Left ventricle myocardium inferior (tissue), 1 donor: ENCODE measurements at regions not wholly inside any gene's neighbourhood (a gene's known extent, or its start where the extent isn't known, plus 50 kb on each side); places are given as distances from the start of the nearest gene placed in this dataset.

Experiments
- DNase-seq: peaks from one replicate; pipeline ENCODE4 v3.0.0-alpha.2; 2020
- H3K27ac ChIP-seq: fragments of 200-600 bp; replicated peaks from 2 replicates; pipeline ENCODE4 v1.8.0; 2021
- H3K27me3 ChIP-seq: fragments of 200-600 bp; 2 replicates; pipeline ENCODE4 v1.8.0; 2021; ENCODE audit warnings: low read depth
- H3K36me3 ChIP-seq: fragments of 200-600 bp; 2 replicates; pipeline ENCODE4 v1.8.0; 2021
- H3K4me1 ChIP-seq: fragments of 200-600 bp; 2 replicates; pipeline ENCODE4 v1.8.0; 2021
- H3K4me3 ChIP-seq: fragments of 200-600 bp; 2 replicates; pipeline ENCODE4 v1.8.0; 2021; ENCODE audit warnings: mild to moderate bottlenecking, moderate library complexity
- H3K9me3 ChIP-seq: fragments of 200-600 bp; replicated peaks from 2 replicates; pipeline ENCODE4 v1.8.0; 2021
- intact Hi-C: fragments of 100-400 bp; cut with micrococcal nuclease; formaldehyde crosslinking; loops from one replicate; pipeline ENCODE4 v1.11.0; 2022
- TF ChIP-seq, protein P1 (sequence below): fragments of 200-600 bp; IDR thresholded peaks from 2 replicates; pipeline ENCODE4 v1.8.0; 2021; ENCODE audit warnings: antibody characterized with exemption, mild to moderate bottlenecking, borderline replicate concordance
- donor health status: DM: no; HTN: yes; CAD: no; lungs with severe emphysema.

DNA sequence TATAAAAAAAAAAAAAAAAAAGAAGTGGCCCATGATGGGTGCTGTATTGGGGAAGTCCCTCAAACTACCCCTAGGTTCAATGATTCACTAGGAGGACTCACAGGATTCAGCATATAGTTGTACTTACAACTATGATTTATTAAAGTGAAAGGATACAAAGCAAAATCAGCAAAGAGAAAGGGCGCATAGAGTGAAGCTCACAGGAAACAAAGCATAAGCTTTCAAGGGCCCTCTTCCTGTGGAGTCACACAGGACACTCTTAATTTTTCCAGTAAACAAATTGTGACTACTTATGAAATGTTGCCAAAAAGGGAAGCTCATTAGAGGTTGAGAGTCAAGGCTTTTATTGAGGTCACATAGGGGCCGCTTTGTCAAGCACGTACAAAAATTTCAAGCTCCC lies 153.7 kb upstream of the GAP43 start:
- H3K27me3 ChIP-seq: no peaks in the 10 kb centered on the region
- no peak overlapping the region for H3K4me3 ChIP-seq
- no peak overlapping the region for H3K27ac ChIP-seq
- H3K9me3 ChIP-seq: no peaks in the 10 kb centered on the region
- TF ChIP-seq, protein P1, sequence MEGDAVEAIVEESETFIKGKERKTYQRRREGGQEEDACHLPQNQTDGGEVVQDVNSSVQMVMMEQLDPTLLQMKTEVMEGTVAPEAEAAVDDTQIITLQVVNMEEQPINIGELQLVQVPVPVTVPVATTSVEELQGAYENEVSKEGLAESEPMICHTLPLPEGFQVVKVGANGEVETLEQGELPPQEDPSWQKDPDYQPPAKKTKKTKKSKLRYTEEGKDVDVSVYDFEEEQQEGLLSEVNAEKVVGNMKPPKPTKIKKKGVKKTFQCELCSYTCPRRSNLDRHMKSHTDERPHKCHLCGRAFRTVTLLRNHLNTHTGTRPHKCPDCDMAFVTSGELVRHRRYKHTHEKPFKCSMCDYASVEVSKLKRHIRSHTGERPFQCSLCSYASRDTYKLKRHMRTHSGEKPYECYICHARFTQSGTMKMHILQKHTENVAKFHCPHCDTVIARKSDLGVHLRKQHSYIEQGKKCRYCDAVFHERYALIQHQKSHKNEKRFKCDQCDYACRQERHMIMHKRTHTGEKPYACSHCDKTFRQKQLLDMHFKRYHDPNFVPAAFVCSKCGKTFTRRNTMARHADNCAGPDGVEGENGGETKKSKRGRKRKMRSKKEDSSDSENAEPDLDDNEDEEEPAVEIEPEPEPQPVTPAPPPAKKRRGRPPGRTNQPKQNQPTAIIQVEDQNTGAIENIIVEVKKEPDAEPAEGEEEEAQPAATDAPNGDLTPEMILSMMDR: no peak
- no peaks in the 10 kb centered on the region for H3K36me3 ChIP-seq
- DNase-seq: no peak
- intact Hi-C loops: no loop called here
- peaks cover 13% of the 10 kb centered on the region for H3K4me1 ChIP-seq

GRCh38 chr3:115470254-115470653 lies 153.1 kb upstream of the GAP43 start:
- intact Hi-C loops: no loop called here
- Histone ChIP-seq H3K36me3 (no peaks in the 10 kb centered on the region), H3K4me3 (no peak overlapping the region), H3K27me3 (no peaks in the 10 kb centered on the region), H3K9me3 (no peaks in the 10 kb centered on the region), H3K4me1 (peaks cover 15% of the 10 kb centered on the region), H3K27ac (no peak overlapping the region)
- TF ChIP-seq, protein P1: no peak
- no peak for DNase-seq

GRCh38 chr3:115475178-115476041 lies 147.9 kb upstream of the GAP43 start:
- no peaks in the 10 kb centered on the region for H3K27me3 ChIP-seq
- H3K4me1 ChIP-seq: peaks cover 8% of the 10 kb centered on the region
- TF ChIP-seq, protein P1: no peak
- no peaks in the 10 kb centered on the region for H3K9me3 ChIP-seq
- DNase-seq: peak; percentile 29
- H3K36me3 ChIP-seq: no peaks in the 10 kb centered on the region
- H3K4me3 ChIP-seq: peak overlapping the region; percentile 18
- intact Hi-C loops: no loop called here
- H3K27ac ChIP-seq: peak overlapping the region; percentile 9

DNA sequence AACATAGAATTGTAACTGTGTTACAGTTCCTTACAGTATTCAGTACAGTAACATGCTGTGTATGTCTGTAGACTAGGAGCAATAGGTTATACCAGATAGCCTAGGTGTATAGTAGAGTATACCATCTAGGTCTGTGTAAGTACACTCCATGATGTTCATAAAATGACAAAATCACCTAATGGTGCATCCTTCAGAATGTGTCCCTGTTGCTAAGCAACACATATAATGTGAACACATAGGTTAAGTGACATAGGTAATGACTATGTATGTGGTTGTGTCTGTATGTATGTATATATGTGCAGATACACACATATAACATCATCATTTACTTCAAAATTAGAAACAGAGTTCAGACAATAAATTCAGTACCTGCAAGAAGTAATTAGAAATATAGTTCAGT lies 146.8 kb upstream of the GAP43 start:
- no peaks in the 10 kb centered on the region for H3K9me3 ChIP-seq
- intact Hi-C loops: no loop called here
- DNase-seq: no peak
- TF ChIP-seq, protein P1: no peak
- no peaks in the 10 kb centered on the region for H3K36me3 ChIP-seq
- no peaks in the 10 kb centered on the region for H3K27me3 ChIP-seq
- no peak overlapping the region for H3K4me3 ChIP-seq
- H3K27ac ChIP-seq: no peak overlapping the region
- H3K4me1 ChIP-seq: peaks cover 8% of the 10 kb centered on the region

- no peak overlapping the region for H3K4me3 ChIP-seq
- TF ChIP-seq, protein P1: no peak
- intact Hi-C loops: no loop called here
These were observed 145.0 kb upstream of the GAP43 start for GRCh38 chr3:115478359-115478758.

More at GRCh38 chr3:115478359-115478758, 145.0 kb upstream of the GAP43 start:
- Histone ChIP-seq H3K27me3 (no peaks in the 10 kb centered on the region), H3K36me3 (no peaks in the 10 kb centered on the region), H3K9me3 (peaks cover 11% of the 10 kb centered on the region), H3K4me1 (peaks cover 3% of the 10 kb centered on the region), H3K27ac (no peak overlapping the region)
- DNase-seq: no peak
